ENCODE measurements at regions not wholly inside any gene's neighbourhood (a gene's known extent, or its start where the extent isn't known, plus 50 kb on each side); places are given as distances from the start of the nearest gene placed in this dataset.

- no peak for DNase-seq (ENCODE audit: low spot score)
These were observed 1396.8 kb downstream of the LRRC4C start for GRCh38 chr11:40062616-40063015.

- no peak for DNase-seq (ENCODE audit: low spot score)
These were observed 1398.2 kb downstream of the LRRC4C start for GRCh38 chr11:40061221-40061620.

GRCh38 chr11:40054631-40055030 lies 1404.8 kb downstream of the LRRC4C start:
- no peak for DNase-seq (ENCODE audit: low spot score)

- no peak for DNase-seq (ENCODE audit: low spot score)
These were observed 1414.1 kb downstream of the LRRC4C start for GRCh38 chr11:40045312-40045711.

- DNase-seq (ENCODE audit: low spot score): no peak
These were observed 1422.4 kb downstream of the LRRC4C start for GRCh38 chr11:40037005-40037404.

- DNase-seq (ENCODE audit: low spot score): no peak
These were observed 1427.1 kb downstream of the LRRC4C start for GRCh38 chr11:40032331-40032730.

GRCh38 chr11:40030867-40031266 lies 1428.6 kb downstream of the LRRC4C start:
- DNase-seq (ENCODE audit: low spot score): no peak

GRCh38 chr11:40029391-40029790 lies 1430.1 kb downstream of the LRRC4C start:
- no peak for DNase-seq (ENCODE audit: low spot score)

GRCh38 chr11:40027720-40028119 lies 1431.7 kb downstream of the LRRC4C start:
- no peak for DNase-seq (ENCODE audit: low spot score)

GRCh38 chr11:40023724-40024123 lies 1435.7 kb downstream of the LRRC4C start:
- no peak for DNase-seq (ENCODE audit: low spot score)

- DNase-seq (ENCODE audit: low spot score): no peak
These were observed 1449.4 kb downstream of the LRRC4C start for GRCh38 chr11:40010011-40010410.

GRCh38 chr11:39992551-39992950 lies 1466.9 kb downstream of the LRRC4C start:
- no peak for DNase-seq (ENCODE audit: low spot score)

GRCh38 chr11:39990421-39990831 lies 1469.0 kb downstream of the LRRC4C start:
- no peak for DNase-seq (ENCODE audit: low spot score)

GRCh38 chr11:39975091-39975490 lies 1484.4 kb downstream of the LRRC4C start:
- DNase-seq (ENCODE audit: low spot score): no peak

GRCh38 chr11:39972461-39972860 lies 1487.0 kb downstream of the LRRC4C start:
- DNase-seq (ENCODE audit: low spot score): no peak

GRCh38 chr11:39971938-39972337 lies 1487.5 kb downstream of the LRRC4C start:
- DNase-seq (ENCODE audit: low spot score): no peak

- DNase-seq (ENCODE audit: low spot score): no peak
These were observed 1491.4 kb downstream of the LRRC4C start for GRCh38 chr11:39968071-39968470.

- no peak for DNase-seq (ENCODE audit: low spot score)
These were observed 1493.8 kb downstream of the LRRC4C start for GRCh38 chr11:39965701-39966100.

- no peak for DNase-seq (ENCODE audit: low spot score)
These were observed 1499.2 kb downstream of the LRRC4C start for GRCh38 chr11:39960206-39960605.

GRCh38 chr11:39932966-39933365 lies 1526.5 kb downstream of the LRRC4C start:
- DNase-seq (ENCODE audit: low spot score): no peak

- no peak for DNase-seq (ENCODE audit: low spot score)
These were observed 1542.2 kb downstream of the LRRC4C start for GRCh38 chr11:39917256-39917655.

GRCh38 chr11:39910087-39910486 lies 1549.4 kb downstream of the LRRC4C start:
- no peak for DNase-seq (ENCODE audit: low spot score)

- DNase-seq (ENCODE audit: low spot score): no peak
These were observed 1598.5 kb downstream of the LRRC4C start for GRCh38 chr11:39860931-39861330.

GRCh38 chr11:39817241-39817640 lies 1642.2 kb downstream of the LRRC4C start:
- DNase-seq (ENCODE audit: low spot score): no peak

- DNase-seq (ENCODE audit: low spot score): no peak
These were observed 1649.1 kb downstream of the LRRC4C start for GRCh38 chr11:39810358-39810757.
